ENCODE measurements at regions not wholly inside any gene's neighbourhood (a gene's known extent, or its start where the extent isn't known, plus 50 kb on each side); places are given as distances from the start of the nearest gene placed in this dataset.

DNA sequence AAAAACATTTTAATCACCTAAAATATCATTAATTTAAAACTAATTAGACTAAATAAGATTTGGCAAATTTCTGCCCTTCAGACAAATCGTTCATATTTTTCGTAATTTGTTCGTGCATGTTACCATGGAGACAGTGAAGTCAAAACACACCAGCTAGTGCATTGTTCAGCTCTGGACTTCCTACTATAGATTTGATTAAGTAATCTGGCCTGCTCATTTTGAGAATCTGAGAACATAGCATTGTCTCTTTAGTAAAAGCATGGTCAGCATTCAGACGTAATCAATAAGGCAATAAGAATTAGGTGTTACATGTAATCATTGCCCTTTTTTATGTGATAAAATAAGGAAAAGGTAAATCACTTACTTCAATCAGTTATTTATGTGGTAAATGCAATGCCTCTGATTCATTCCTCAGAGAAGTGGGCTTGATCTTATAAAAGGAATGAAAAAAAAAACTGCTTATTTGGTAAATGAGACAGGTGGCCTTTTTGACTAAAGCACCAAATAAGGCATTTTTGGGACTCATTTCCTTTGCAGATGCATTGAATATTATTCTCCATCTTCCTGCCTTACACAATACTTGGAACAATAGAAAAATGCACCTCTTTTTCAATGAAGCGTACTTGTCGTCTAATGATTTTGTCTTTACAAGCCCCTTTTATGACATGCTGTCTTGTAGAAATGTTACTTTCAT is 84.5 kb upstream of the FNDC3B start:
- no peak for DNase-seq (ENCODE audit: low read depth, low spot score)
- no peak overlapping the region for H3K4me3 ChIP-seq (ENCODE audit: low read length)

DNA sequence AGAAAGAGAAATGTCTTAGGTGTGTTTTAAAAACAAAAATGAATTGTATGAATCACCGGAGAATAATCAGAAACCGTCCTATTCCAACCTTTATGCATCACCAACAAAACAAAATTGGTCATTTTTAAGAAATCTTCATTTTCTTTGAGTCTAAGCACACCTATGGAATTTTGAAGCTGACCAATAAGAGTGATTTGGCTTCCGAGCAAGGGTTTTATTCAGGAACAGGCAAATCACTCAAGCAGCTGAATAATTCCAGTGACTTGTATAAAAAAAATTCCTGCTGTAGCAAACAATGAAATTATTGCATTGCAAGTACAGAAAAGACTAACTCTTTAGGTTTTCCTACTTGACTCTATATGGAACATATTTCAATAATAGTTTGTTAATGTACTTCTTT is 83.8 kb upstream of the FNDC3B start:
- no peak for DNase-seq (ENCODE audit: low read depth, low spot score)
- H3K4me3 ChIP-seq (ENCODE audit: low read length), result no peak overlapping the region

DNA sequence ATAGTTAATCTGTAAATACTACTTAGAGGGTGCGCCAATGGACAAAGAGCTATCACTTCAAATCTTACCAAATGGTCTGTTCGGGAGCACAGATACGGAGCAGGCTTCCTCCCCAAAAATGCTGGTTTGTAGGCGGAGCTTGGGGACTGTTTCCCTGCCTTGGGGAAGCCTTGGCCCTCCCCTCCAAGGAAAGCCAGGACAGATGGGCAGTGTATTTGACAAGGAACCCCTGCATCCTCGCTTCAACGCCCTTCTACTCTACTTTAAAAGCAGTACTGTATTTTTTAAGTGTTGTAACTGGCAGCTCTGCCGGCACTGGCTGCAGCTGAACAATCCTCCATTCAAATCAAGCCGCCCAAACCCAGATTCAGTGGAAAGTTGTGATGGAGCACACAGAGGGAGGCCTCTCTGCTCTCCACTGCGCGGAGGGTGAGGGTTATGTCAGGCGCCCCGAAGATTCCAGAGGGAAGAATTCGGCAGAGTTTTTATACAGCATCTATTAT is 83.1 kb upstream of the FNDC3B start:
- no peak overlapping the region for H3K4me3 ChIP-seq (ENCODE audit: low read length)
- DNase-seq (ENCODE audit: low read depth, low spot score), result no peak

DNA sequence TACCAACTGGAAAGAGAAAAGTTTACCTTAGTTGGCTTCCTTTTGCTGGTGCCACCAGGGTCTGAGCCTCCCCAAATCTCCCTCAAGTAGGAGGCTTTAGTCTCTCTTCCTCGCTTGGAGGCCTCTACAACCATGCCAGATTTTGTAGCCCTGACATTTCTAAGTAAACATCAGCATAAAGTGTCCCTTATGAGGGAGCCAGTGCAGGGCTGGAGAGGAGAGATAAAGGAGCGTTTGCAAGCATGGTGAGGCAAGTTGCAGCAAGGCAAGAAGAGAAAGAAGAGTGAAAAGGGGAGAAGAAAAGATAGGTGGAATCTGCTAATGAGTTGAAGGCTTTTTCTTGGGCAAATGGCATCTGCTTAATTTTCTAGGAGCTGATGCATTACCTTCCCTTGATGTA is 82.7 kb upstream of the FNDC3B start:
- DNase-seq (ENCODE audit: low read depth, low spot score), result no peak
- no peak overlapping the region for H3K4me3 ChIP-seq (ENCODE audit: low read length)

DNA sequence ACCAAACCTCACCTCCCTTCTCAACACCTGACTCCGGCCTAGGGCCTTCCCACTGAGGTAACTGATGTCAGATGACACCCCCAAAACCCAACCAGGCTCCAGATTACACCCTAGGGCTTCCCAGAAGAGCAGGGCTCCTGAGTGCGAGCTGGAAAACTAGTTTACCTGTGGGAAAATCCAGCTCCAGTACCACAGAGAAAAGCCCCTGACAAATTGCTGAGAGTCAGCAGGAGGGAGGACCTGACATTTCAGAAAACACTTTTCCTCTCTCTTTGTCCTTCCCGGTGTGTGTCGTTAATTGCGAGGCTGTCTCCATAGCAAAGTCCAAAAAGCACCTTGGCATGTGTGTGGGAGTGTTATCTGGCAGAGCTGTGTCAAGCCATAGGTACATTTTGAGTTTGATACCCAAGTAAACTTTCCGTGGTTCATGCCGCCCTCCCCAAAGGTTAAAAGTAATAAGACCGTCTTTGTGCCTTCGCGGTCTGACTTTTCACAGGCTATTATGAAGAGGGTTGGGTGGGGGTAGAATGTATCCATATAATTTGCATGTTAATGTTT is 79.8 kb upstream of the FNDC3B start:
- DNase-seq (ENCODE audit: low read depth, low spot score), result no peak

DNA sequence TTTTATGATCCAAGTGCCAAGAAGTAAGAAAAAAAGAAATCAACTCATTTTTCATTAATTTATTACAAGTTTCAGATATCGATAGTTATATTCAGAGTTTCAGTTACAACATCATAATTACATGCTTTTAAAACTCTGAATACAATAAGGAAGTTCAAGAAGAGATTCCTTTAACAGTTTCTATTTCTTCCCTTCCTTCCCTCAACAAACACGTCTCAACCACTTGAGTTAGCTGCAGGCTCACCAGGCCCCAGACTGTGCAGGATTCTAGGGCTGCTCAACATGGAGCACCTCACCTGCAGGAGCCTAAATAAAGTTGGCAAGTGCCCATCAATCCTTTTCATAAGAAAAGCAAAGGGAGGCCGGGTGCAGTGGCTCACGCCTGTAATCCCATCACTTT is 79.2 kb upstream of the FNDC3B start:
- DNase-seq (ENCODE audit: low read depth, low spot score), result no peak
- H3K4me3 ChIP-seq (ENCODE audit: low read length), result no peak overlapping the region

More for the DNA sequence above, 79.8 kb upstream of the FNDC3B start:
- H3K4me3 ChIP-seq (ENCODE audit: low read length), result no peak overlapping the region

DNA sequence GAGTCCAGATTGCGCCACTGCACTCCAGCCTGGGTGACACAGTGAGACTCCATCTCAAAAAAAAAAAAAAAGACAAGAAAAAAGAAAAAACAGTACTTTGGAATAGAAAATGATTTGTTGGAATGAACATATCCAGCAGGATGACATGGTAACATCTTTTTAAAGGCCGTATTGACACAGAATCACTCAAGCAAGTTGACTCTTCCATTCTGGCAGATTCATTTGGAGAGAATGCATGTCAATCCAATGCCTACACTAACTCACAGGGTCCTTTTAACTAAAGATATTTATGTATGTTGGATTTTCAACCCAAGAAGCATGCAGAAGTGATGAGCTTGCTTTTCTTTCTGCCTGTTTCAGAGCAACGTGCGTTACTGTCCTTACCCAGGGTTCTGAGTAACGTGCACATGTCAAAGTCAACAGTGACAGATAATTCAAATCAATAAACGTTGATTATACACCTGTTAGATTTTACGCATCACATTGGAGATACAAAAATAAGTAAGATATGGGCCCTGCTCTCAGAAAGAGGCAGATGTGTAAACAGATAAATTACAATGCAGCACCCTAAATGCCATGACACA is 77.1 kb upstream of the FNDC3B start:
- DNase-seq (ENCODE audit: low read depth, low spot score), result no peak

DNA sequence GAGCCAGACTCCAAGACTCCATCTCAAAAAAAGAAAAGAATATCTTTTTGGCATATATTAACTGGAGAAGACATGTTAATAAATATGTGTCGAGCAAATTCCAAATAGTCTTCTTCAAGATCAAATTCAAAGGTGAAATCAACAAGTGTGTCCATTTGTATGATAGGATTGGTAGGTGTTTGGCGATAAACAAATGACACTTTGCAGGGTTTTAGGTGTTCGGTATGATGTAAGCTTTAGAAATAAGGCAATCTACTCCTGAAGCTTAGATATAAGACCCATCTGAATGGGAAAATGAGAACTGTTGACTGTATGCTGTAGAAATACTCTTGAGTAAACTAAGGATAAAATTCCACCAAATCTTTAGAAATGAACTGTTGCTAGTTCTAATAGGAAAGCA is 75.8 kb upstream of the FNDC3B start:
- H3K4me3 ChIP-seq (ENCODE audit: low read length), result no peak overlapping the region
- no peak for DNase-seq (ENCODE audit: low read depth, low spot score)

More for the DNA sequence above, 77.1 kb upstream of the FNDC3B start:
- no peak overlapping the region for H3K4me3 ChIP-seq (ENCODE audit: low read length)

DNA sequence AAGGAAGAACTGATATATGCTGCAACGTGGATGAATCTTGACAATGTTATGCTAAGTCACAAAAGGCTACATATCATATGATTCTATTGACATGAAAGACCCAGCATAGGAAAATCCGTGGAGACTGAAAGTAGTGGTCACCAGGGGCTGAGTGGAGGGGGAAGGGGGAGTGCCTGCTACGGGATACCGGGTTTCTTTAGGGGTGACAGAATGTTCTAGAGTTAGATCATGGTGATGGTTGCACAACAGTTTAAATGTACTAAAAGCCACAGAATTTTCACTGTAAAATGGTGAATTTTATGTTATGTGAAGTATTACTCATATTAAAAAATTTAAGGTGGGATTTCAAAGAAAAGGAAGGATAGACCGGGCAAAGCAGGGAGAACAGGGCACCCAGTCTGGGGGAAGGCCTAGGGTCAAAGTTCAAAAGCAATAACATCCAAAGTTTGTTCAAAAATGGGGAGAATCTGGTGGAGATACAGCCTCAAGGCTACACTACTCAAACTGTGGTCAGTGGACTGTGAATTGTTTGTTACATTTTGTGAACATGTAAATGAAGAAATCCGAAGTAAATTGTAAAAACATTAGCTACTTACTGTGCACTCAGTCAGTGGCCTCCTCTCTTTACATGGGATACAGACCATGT is 74.2 kb upstream of the FNDC3B start:
- DNase-seq (ENCODE audit: low read depth, low spot score), result no peak

DNA sequence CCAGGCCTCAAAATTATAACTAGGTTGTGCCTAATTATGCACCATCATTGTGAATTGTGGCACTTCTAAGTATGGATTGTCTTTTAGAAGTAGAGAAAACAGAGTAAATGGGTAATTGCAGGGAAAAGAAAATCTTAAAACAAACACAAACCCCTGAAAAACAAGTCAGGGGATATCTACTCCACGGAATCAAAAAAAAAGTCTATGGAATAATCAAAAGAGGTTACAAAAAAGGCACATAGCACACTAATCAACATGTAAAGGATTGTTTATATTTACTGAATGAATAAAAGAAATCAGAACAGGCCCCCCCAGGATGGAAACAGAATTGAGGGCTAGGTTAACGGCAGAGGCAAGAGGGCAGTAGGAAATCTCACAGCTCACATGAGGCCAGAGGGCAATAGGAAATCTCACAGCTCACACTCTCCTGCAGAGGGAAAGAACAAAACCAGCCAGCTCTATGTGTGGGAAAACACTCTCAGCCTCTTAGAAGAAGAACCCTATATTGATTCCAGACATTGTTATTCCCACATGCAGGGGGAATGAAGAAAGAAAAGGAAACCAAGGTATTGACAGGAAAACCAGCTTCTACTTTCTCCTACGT is 72.7 kb upstream of the FNDC3B start:
- no peak for DNase-seq (ENCODE audit: low read depth, low spot score)
- H3K4me3 ChIP-seq (ENCODE audit: low read length), result no peak overlapping the region

More for the DNA sequence above, 74.2 kb upstream of the FNDC3B start:
- H3K4me3 ChIP-seq (ENCODE audit: low read length), result no peak overlapping the region

DNA sequence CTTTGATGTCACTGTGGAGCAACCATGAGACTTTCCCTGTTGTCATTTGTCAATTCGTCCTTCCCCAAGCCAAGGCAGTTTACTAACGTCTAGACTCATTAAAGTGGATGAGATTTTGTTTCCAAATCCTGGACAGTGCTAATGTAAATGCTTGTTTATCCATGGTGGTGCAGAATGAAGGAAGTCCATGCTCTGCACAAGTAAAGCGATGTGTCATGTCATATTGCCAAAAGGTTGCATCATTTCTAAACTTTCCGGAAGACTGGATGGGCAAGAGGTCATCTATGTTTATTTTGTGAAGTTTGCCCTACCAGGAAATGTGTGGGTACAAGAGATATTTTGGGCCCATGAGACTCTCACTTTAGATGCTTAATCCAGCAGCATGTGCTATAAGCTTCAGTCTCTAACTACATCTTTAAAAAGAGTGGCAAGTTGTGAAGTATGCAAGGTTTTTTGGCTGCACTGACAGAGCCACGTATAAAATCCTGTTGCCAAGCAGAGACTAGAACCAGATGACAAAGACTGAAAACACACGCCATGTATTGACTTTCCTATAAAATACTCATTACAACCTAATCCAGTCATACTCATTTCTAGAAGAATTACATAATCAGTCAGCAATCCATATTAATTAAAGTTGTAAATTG is 72.1 kb upstream of the FNDC3B start:
- DNase-seq (ENCODE audit: low read depth, low spot score), result no peak
- H3K4me3 ChIP-seq (ENCODE audit: low read length), result no peak overlapping the region

DNA sequence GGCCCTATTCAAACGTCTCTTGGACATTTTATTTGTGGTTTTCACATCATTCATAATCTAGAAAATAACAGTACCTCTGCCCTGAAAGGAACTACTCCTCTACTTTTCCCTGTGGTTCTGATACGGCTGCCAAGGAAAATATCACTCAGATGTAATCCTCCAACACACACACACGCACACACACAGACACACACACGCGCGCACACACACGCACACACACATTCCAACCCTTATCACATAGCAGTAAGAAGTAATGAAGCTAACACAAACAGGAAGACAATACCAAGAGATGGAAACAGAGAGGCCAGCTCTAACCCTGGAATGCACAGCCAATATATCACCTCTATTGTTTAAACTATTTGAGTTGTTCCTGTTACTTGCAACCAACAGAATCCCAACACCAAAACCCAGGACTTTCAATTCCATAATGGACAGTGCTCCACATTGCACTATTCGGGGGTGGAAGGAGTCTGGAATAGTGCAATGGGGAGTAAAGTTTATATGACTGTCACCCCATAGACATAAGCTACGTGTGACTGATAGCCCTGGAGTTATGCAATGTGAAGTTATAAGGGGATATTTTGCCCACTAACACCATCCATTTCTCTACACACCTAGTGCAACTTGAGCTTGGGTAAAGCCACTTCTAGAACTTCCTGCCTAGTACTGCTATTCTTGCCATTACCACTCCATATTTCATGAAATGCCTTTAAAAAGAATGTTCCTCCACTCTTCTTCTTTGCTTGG is 71.3 kb upstream of the FNDC3B start:
- no peak overlapping the region for H3K4me3 ChIP-seq (ENCODE audit: low read length)
- no peak for DNase-seq (ENCODE audit: low read depth, low spot score)

DNA sequence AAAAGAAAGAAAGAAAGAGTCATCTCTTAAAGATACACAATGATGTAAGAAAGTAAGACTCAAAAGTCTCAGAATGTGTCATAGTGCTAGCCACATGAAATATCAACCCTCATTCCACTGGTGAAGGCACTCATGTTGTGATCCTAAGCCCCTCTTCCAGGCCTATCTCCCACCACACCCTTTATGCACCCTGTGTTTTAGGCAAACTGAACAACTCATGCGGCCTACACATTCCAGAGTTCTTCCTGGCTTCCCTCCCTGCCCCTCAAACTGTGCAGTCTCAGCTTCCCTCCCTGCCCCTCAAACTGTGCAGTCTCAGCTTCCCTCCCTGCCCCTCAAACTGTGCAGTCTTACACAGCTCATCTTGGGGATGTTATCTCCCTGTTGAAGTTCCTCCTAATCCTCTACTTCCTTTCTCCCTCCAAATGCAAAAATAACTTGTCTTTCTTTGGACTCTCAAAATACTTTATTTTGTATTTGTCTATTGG is 69.0 kb upstream of the FNDC3B start:
- DNase-seq (ENCODE audit: low read depth, low spot score), result no peak
- no peak overlapping the region for H3K4me3 ChIP-seq (ENCODE audit: low read length)

DNA sequence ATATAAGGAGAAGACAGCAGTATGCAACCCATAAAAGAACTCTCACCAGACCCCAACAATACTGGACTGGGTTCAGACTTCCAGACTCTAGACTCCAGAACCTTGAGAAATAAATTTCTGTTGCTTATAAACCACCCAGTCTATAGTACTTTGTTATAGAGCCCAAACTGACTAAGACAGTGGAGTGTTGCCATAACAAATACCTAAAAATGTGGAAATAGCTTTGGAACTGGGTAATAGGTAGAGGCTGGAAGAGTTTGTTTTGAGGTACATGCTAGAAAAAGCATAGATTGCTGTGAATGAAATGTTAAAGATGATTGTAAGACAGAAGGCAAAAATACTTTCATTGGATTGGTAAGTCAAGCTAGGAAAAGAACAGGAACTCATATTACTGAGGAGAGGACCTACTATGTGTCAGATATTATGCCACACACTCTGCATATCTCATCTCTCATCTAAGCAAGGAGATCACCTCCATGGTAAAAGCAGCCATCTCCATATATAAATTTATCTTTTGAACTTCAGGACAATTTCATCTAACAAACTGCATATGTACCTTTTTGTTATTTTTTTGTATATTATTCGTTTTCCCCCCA is 67.4 kb upstream of the FNDC3B start:
- DNase-seq (ENCODE audit: low read depth, low spot score), result no peak
- no peak overlapping the region for H3K4me3 ChIP-seq (ENCODE audit: low read length)

DNA sequence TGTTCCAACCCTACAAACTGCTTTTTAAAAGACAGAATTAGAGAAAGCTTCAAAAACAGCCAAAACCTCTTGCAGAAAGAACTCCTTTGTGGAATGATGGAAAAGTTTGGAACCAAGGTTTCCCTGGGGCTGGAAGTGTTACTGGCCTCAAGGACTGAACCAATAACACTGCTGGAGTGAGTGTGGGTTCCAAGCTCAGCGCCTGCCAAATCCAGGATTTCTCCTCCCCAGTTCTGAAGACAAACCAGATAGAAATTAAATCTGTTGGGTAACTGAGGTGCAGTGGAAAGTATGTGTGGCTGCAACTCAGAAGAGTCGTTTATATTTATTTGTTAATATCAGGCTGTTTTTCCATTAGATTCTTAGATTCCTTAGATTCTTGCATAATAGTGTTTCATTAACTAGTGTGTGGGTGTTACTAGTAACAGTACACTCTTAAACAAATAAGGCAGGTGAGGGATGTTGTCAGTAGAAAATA is 66.5 kb upstream of the FNDC3B start:
- no peak for DNase-seq (ENCODE audit: low read depth, low spot score)
- H3K4me3 ChIP-seq (ENCODE audit: low read length), result no peak overlapping the region

DNA sequence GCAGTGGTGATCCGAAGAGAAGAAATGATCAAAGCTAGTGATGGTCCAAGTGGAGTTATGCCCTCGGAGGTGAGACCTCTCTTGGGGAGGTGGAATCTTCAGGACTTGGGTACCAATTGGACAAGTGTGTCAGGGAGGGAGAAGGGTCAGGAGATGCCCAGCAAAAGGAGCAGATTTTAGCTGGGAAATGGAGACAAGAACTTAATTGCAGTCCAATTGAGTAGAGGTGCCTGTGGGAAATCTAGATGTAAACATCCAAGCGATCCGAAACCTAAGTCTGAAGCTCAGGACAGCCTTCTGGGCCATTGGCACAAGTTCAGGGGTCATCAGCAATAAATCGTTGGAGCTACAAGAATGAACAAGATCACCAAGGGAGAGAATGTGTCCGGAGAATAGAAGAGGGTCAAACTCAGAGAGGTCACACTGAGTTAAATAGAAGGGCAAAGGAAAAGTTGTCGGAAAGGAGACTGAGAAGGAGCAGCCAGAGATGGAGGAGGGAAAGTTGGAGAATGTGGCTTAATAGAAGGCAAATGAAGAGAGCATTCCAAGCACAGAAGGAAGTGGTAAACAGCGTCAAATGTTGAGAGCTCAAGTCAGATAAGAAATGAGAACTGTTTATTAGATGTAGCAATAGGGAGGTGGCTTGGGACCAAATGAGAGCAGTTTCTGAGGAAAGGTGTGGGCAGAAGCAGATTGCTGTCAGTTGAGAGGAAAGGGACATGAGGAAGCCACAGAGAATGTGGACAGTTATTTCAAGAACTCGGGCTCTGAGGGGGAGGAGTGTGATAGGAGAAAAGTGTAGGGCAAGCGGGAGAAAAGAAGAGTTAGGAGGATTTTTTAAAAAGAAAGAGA is 64.2 kb upstream of the FNDC3B start:
- DNase-seq (ENCODE audit: low read depth, low spot score), result no peak
- H3K4me3 ChIP-seq (ENCODE audit: low read length), result no peak overlapping the region

DNA sequence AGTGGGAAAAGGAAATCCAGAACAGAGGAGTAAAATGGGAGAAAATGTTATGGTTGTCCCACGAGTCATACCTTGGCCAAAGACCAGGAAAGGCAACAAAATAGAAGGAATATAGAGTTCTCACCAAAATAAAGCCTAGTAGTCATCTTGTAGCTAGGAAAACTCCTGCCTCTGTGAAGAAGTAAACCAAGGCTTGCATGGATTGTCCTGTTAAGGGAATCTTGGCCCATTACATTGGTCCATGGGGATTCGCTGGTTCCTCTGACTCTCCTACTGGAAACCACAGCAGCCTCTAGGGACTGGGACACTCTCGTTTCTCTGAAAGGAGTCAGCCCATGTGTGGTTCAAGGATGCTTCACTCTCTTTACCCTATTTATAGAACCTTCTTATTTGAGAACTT is 62.9 kb upstream of the FNDC3B start:
- no peak for DNase-seq (ENCODE audit: low read depth, low spot score)
- H3K4me3 ChIP-seq (ENCODE audit: low read length), result no peak overlapping the region

All from Jurkat, Clone E6-1 (cell line).